ENCODE measurements at regions not wholly inside any gene's neighbourhood (a gene's known extent, or its start where the extent isn't known, plus 50 kb on each side); places are given as distances from the start of the nearest gene placed in this dataset.
"Not testable (repeated sequence)": the region's sequence is repeated elsewhere in the genome, so short reads cannot be mapped to it uniquely, and the experiment has no call there.

GRCh38 chr17:73850426-73850825 is 206.2 kb upstream of the SDK2 start:
- Histone ChIP-seq H3K4me3 (no peak overlapping the region), H3K36me3 (no peaks in the 10 kb centered on the region), H3K27me3 (no peaks in the 10 kb centered on the region), H3K4me1 (no peaks in the 10 kb centered on the region), H3K9me3 (peaks cover 0 to 4% of the 10 kb centered on the region in 2 donors), H3K27ac (no peak overlapping the region)
- no peak for TF ChIP-seq CTCF (IDR thresholded peaks at IDR 0.05)
- ATAC-seq (no peak), DNase-seq (no peak)
- intact Hi-C loops (cut with DNase I) = no loop called here

- DNase-seq (no peak), ATAC-seq (no peak)
- TF ChIP-seq CTCF (IDR thresholded peaks at IDR 0.05) = no peak
- Histone ChIP-seq H3K36me3 (no peaks in the 10 kb centered on the region), H3K27ac (no peak overlapping the region), H3K9me3 (peaks cover 0 to 7% of the 10 kb centered on the region in 2 donors), H3K27me3 (no peaks in the 10 kb centered on the region), H3K4me3 (no peak overlapping the region), H3K4me1 (no peaks in the 10 kb centered on the region)
- intact Hi-C loops (cut with DNase I) = no loop called here
Observed at GRCh38 chr17:73851091-73851490, 206.8 kb upstream of the SDK2 start.

- H3K27me3 ChIP-seq = no peaks in the 10 kb centered on the region
- intact Hi-C loops (cut with DNase I) = no loop called here
- H3K36me3 ChIP-seq = no peaks in the 10 kb centered on the region
- TF ChIP-seq CTCF (IDR thresholded peaks at IDR 0.05) = no peak
- H3K27ac ChIP-seq = no peak overlapping the region
- no peak for DNase-seq
- H3K4me3 ChIP-seq = no peak overlapping the region
- H3K9me3 ChIP-seq = peaks cover 0 to 7% of the 10 kb centered on the region in 2 donors
- no peak for ATAC-seq
- no peaks in the 10 kb centered on the region for H3K4me1 ChIP-seq
Observed at GRCh38 chr17:73851921-73852320, 207.7 kb upstream of the SDK2 start.

GRCh38 chr17:73855720-73856333 is 211.6 kb upstream of the SDK2 start:
- intact Hi-C loops (cut with DNase I) = no loop called here

GRCh38 chr17:73856556-73856955 is 212.3 kb upstream of the SDK2 start:
- TF ChIP-seq CTCF (IDR thresholded peaks at IDR 0.05) = no peak
- Histone ChIP-seq H3K9me3 (peaks cover 0 to 7% of the 10 kb centered on the region in 2 donors), H3K4me1 (no peaks in the 10 kb centered on the region), H3K4me3 (no peak overlapping the region), H3K36me3 (no peaks in the 10 kb centered on the region), H3K27ac (no peak overlapping the region), H3K27me3 (no peaks in the 10 kb centered on the region)
- intact Hi-C loops (cut with DNase I) = no loop called here
- ATAC-seq = no peak
- no peak for DNase-seq

More at GRCh38 chr17:73855720-73856333, 211.6 kb upstream of the SDK2 start:
- DNase-seq = no peak
- H3K4me3 ChIP-seq = no peak overlapping the region
- no peak for ATAC-seq
- no peaks in the 10 kb centered on the region for H3K36me3 ChIP-seq
- H3K4me1 ChIP-seq = no peaks in the 10 kb centered on the region
- no peak for TF ChIP-seq CTCF (IDR thresholded peaks at IDR 0.05)
- no peaks in the 10 kb centered on the region for H3K27me3 ChIP-seq
- H3K9me3 ChIP-seq = peaks cover 0 to 7% of the 10 kb centered on the region in 2 donors
- no peak overlapping the region for H3K27ac ChIP-seq

- H3K27ac ChIP-seq; H3K4me1 ChIP-seq; H3K36me3 ChIP-seq; intact Hi-C loops (cut with DNase I); H3K9me3 ChIP-seq; H3K27me3 ChIP-seq; DNase-seq; H3K4me3 ChIP-seq; ATAC-seq: not testable (repeated sequence)
Observed at GRCh38 chr17:73859439-73860008, 215.3 kb upstream of the SDK2 start.

Measured in left lung (tissue), 4 donors.